SU-DHL-6 (cell line): ENCODE measurements at regions not wholly inside any gene's neighbourhood (a gene's known extent, or its start where the extent isn't known, plus 50 kb on each side); places are given as distances from the start of the nearest gene placed in this dataset.

ENCODE experiments used
- H2AFZ ChIP-seq: fragments of 200-600 bp; sonication (generic); 2 replicates; pipeline ENCODE4 v1.6.1; 2014; ENCODE audit warnings: low read depth, mild to moderate bottlenecking, moderate library complexity, mixed read lengths, antibody characterized with exemption, low read length; ENCODE audit not compliant: severe bottlenecking
- H3F3A ChIP-seq: fragments of 200-600 bp; shearing (Covaris generic); 2 replicates; pipeline ENCODE4 v1.6.0; 2016; ENCODE audit warnings: antibody characterized with exemption, mild to moderate bottlenecking; ENCODE audit not compliant: insufficient read depth
- H3K27ac ChIP-seq: fragments of 200-600 bp; sonication (generic); 2 replicates; pipeline ENCODE4 v1.5.1; 2016; ENCODE audit warnings: low read depth, mild to moderate bottlenecking, low read length, moderate library complexity, mixed read lengths
- H3K27me3 ChIP-seq: fragments of 200-600 bp; sonication (generic), shearing (Covaris generic); 2 replicates; pipeline ENCODE4 v1.6.0; 2014; ENCODE audit warnings: mild to moderate bottlenecking, low read length
- H3K36me3 ChIP-seq: fragments of 200-600 bp; sonication (generic); 2 replicates; pipeline ENCODE4 v1.6.1; 2014; ENCODE audit warnings: mild to moderate bottlenecking, low read length, mixed read lengths
- H3K4me2 ChIP-seq: fragments of 300-600, 200-600 bp; shearing (Covaris generic), sonication (generic); 2 replicates; pipeline ENCODE4 v1.6.0; 2014; ENCODE audit warnings: low read length, low read depth, mild to moderate bottlenecking; ENCODE audit not compliant: poor library complexity, severe bottlenecking
- H3K4me3 ChIP-seq: fragments of 200-600 bp; sonication (generic); 2 replicates; pipeline ENCODE4 v1.5.1; 2014; ENCODE audit warnings: antibody characterized with exemption, low read length, mild to moderate bottlenecking, mixed read lengths; ENCODE audit not compliant: insufficient read depth, poor library complexity, severe bottlenecking
- H3K79me2 ChIP-seq: fragments of 200-600 bp; sonication (generic); 2 replicates; pipeline ENCODE4 v1.6.1; 2014; ENCODE audit warnings: mild to moderate bottlenecking, low read length, moderate library complexity; ENCODE audit not compliant: insufficient read depth
- H3K9ac ChIP-seq: fragments of 200-600 bp; sonication (generic); 2 replicates; pipeline ENCODE4 v1.7.0; 2014; ENCODE audit warnings: mild to moderate bottlenecking, low read length
- H3K9me2 ChIP-seq: fragments of 200-600 bp; sonication (generic); replicated peaks from 2 replicates; pipeline ENCODE4 v1.6.1; 2014; ENCODE audit warnings: low read length; ENCODE audit not compliant: insufficient read depth
- H3K9me3 ChIP-seq: fragments of 200-600 bp; sonication (generic); 2 replicates; pipeline ENCODE4 v1.6.1; 2014; ENCODE audit warnings: low read length, mixed read lengths; ENCODE audit not compliant: insufficient read depth
- H4K20me1 ChIP-seq: fragments of 200-600 bp; sonication (generic); 2 replicates; pipeline ENCODE4 v1.6.1; 2014; ENCODE audit warnings: low read depth, mild to moderate bottlenecking, antibody characterized with exemption, low read length, moderate library complexity, mixed read lengths
- CTCF ChIP-seq: fragments of 200-600 bp; sonication (generic); IDR thresholded peaks from one replicate; pipeline ENCODE4 v1.5.1; 2017; ENCODE audit warnings: antibody characterized with exemption, mild to moderate bottlenecking, low read length, moderate library complexity; ENCODE audit not compliant: insufficient read depth, poor library complexity, severe bottlenecking
- EZH2phosphoT487 ChIP-seq: fragments of 200-600 bp; sonication (generic), shearing (Covaris generic); conservative IDR thresholded peaks from 2 replicates; pipeline ENCODE4 v1.6.1; 2018; ENCODE audit warnings: mild to moderate bottlenecking, antibody characterized with exemption, low read length, moderate library complexity, mixed read lengths

- Histone ChIP-seq H3K4me3 (no peak overlapping the region), H3K9ac (no peak overlapping the region), H3K27ac (no peak overlapping the region), H3K9me2 (no peaks in the 10 kb centered on the region), H3K36me3 (no peaks in the 10 kb centered on the region), H3K4me2 (no peak overlapping the region), H3K9me3 (no peaks in the 10 kb centered on the region), H3K79me2 (no peaks in the 10 kb centered on the region), H3K27me3 (no peaks in the 10 kb centered on the region), H2AFZ (no peak overlapping the region), H3F3A (no peaks in the 10 kb centered on the region), H4K20me1 (no peaks in the 10 kb centered on the region)
- no peak for TF ChIP-seq EZH2phosphoT487
- TF ChIP-seq CTCF: no peak
These were observed 149.8 kb downstream of the COPS8 start for GRCh38 chr2:237235383-237236095.

GRCh38 chr2:237236188-237236587, 150.5 kb downstream of the COPS8 start:
- Histone ChIP-seq H4K20me1 (no peaks in the 10 kb centered on the region), H3K9me2 (no peaks in the 10 kb centered on the region), H2AFZ (no peak overlapping the region), H3K9ac (no peak overlapping the region), H3K9me3 (no peaks in the 10 kb centered on the region), H3K4me3 (no peak overlapping the region), H3K27me3 (no peaks in the 10 kb centered on the region), H3K36me3 (no peaks in the 10 kb centered on the region), H3K79me2 (no peaks in the 10 kb centered on the region), H3K27ac (no peak overlapping the region), H3F3A (no peaks in the 10 kb centered on the region), H3K4me2 (no peak overlapping the region)
- TF ChIP-seq CTCF: no peak
- TF ChIP-seq EZH2phosphoT487: no peak

- Histone ChIP-seq H3K27ac (no peak overlapping the region), H3K9me3 (peaks cover 5% of the 10 kb centered on the region; the same call in 1 of the 2 replicates), H4K20me1 (no peaks in the 10 kb centered on the region), H3K9ac (no peak overlapping the region), H3K79me2 (no peaks in the 10 kb centered on the region), H3K27me3 (no peaks in the 10 kb centered on the region), H2AFZ (no peak overlapping the region), H3K4me3 (no peak overlapping the region), H3K9me2 (no peaks in the 10 kb centered on the region), H3F3A (no peaks in the 10 kb centered on the region), H3K4me2 (no peak overlapping the region), H3K36me3 (no peaks in the 10 kb centered on the region)
- TF ChIP-seq EZH2phosphoT487: no peak
- no peak for TF ChIP-seq CTCF
These were observed 152.6 kb downstream of the COPS8 start for GRCh38 chr2:237238249-237238648.
